Activated CD4-positive, CD25-positive, alpha-beta regulatory T cell (primary cell): ENCODE measurements at regions not wholly inside any gene's neighbourhood (a gene's known extent, or its start where the extent isn't known, plus 50 kb on each side); places are given as distances from the start of the nearest gene placed in this dataset.

ENCODE experiments used
- DNase-seq, 4 experiments: peaks; one replicate each; lab custom pipeline; 2025; lab: John Stamatoyannopoulos, UW

DNA sequence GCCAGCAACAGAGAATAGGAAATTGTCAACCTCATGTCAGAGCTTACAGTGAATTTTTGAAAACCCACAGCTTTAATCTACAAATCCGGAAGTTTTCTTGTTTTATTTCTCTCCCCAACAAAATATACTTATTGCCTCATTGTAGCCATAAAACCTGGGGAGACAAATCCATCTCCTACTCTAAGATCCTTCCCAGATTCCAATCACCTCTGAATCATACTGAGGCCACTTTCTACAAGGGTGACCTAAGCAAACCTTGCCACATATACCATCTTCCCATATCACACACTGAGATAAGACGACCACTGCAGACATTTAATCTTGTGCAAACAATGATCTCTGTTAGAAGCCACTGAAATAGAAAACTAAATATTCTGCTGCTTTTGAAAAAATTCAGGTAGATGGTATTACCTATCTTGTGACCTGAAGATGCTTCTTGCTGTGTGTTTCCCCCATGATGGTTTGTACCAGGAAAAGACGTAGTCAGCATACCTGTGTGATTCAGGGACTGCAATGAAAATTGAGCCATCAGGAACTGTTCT, 171.5 kb upstream of the DUSP10 start:
- DNase-seq: no peak

GRCh38 chr1:221912230-221912629, 170.3 kb upstream of the DUSP10 start:
- no peak for DNase-seq

DNA sequence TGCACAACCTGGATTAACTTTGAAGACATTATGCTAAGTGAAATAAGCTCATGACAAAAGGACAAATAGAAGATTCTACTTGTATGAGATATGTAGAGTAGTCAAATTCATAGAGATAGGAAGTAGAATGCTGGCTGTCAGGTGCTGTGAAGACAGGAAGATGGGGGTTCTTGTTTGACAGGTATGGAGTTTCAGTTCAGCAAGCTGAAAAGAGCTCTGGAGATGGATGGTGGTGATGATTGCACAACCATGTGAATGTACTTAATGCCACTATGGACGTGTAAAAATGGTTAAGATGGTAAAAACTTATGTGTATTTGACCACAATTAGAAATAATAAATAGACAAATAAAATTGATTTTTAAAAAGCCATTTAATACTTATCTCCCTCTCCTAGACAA, 169.8 kb upstream of the DUSP10 start:
- no peak for DNase-seq

GRCh38 chr1:221910222-221910621, 168.3 kb upstream of the DUSP10 start:
- no peak for DNase-seq

- DNase-seq: no peak
Observed at GRCh38 chr1:221908573-221908972, 166.7 kb upstream of the DUSP10 start.

DNA sequence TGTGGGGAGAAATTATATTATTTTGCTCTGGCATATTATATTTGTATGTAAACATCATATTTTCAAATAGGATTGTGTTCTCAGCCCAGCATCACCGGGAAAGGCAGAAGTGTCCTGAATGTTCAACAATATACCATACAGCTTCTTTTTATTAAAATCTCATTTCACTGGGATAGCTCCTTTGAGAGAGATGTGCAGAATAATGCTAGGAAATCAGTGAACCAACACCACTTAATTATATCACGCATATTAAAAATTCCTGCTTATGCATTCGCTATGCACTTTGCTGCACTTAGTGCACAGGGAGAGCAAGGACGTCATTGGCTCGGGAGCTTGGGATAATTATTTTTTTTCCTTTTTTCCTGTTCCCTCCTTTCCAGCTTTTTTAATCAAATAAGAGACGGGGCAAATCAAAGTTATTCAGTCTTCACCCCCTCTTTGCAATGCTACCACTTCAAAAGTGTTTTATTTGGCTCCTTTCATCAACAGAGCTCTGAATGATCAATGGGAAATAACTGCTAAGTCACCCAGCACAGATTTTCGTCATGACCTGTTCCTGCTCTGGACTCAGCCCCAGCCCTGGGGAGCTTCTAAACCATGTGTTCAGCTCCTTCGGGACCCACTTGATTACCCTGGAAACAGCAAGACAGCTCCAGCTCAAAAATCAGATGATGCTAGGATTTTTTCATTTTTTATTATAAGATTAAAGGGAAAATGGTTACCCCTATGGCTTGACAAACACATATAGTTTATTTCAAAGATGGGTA, 165.5 kb upstream of the DUSP10 start:
- no peak for DNase-seq

- DNase-seq: no peak
Observed at GRCh38 chr1:221905802-221906201, 163.9 kb upstream of the DUSP10 start.

DNA sequence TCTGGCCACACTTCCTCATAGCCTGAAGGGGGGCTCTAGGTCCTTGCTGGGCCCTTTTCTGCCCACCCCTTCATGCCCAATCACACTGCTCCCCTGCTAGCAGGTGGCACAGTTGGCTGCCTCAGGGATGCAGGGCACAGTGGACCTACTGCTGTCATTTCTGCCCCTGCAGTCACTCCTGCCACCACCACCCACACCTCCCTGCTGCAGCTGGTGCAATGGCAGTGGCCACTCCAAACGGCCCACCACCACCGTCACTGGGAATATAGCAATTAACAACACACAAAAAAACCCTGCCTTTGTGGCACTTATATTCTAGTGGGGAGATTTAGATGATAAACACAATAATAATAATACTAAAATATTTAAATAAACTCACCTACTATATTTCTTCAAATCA, 162.4 kb upstream of the DUSP10 start:
- DNase-seq: no peak

DNA sequence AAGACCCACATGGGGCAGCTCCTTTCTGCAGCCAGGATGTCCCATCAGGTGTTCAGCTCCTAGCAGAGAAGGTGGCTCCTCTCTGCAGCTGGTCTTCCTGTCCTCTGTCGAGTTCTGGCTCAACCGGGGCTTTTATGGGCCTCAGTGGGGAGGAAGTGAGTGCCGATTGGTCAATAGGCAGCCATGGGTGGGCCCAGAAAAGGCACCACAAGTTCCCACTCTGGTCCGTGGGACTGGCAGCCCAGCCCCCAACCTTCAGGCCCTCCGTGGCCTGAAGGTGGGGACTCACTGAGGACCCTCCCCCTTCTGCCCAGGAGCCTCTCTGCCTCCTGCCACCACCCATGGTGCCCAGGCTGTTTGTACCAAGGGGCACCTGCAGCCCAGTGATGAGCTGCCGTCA, 161.7 kb upstream of the DUSP10 start:
- no peak for DNase-seq

- no peak for DNase-seq
Observed at GRCh38 chr1:221902961-221903360, 161.1 kb upstream of the DUSP10 start.

DNA sequence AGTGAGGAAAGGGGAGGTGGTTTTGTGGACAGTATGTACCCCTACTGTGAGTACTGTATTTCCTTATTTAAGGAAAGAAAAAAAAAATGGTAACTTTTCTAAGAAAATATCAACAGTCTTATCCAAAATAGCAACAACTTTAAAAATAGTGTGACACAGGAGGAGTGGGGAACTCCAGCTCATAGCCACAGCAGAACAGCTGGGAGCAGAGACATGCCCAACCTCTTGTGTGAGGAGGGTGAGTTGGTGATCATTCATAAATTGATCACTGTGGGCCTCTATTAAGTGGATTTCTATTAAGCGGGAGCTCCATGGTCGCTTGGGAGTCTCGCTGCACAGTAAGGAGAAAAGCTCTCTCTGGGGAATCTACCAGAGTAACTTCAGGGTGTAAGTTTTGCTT, 158.8 kb upstream of the DUSP10 start:
- DNase-seq: no peak

- no peak for DNase-seq
Observed at GRCh38 chr1:221897321-221897721, 155.4 kb upstream of the DUSP10 start.

DNA sequence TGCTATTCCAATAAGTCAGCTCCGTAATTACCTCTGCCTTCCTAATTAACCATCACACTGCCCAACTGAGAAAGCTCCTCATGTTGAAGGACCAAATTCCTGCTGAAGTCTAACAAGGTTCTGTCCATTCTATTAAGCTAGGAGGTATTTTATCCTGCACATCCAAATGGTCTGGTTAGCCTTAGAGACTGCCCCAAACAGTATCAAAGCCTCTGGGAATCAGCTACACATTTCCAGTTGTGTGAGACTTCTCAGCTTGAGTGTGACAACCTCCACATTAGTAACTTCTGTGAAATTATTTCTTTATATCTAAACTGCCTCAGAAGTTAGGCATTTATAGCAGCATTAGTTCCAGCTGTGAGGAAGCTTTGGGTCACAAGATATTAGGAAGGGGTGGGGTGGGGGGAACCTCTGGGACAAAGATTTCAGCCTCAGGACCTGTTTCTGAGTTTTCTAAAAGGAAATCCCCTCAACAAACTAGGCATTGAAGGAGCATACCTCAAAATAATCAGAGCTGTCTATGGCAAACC, 150.5 kb upstream of the DUSP10 start:
- no peak for DNase-seq

GRCh38 chr1:221891708-221892107, 149.8 kb upstream of the DUSP10 start:
- DNase-seq: no peak

DNA sequence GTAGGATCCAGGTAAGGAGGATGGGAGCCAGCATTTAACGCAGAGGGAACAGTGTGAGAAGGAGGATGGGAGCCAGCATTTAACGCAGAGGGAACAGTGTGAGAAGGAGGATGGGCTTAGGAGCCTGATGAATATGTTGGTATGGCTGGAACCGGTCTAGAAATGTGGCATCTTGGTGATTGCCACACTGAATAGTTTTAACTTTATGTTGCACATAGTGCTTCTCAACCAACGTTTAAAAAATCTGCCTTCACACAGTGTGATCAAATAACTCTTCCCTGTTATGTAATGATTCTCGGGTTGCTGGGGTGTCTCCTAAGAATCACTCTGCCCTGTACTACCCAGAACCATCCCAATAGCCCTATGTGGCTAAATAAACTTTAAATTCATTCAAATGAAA, 146.9 kb upstream of the DUSP10 start:
- DNase-seq: no peak

DNA sequence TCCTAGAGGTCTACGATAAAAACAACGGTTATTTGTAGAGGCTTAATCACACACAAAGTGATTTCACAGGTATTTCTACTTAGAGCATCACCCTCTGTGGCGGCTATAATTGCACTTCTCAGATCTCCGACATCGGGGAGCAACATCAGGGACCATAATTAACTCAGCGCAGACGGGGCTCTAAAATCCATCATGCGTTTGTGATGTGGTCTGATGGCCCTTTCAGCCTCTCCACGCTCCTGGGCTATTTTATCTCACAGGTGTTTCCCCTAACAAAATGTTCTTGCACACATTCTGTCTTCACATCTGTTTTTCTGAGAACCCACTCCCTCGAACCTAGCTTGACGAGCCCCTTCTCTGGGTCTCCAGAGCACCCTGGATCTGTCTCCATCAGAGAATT, 146.3 kb upstream of the DUSP10 start:
- DNase-seq: no peak

DNA sequence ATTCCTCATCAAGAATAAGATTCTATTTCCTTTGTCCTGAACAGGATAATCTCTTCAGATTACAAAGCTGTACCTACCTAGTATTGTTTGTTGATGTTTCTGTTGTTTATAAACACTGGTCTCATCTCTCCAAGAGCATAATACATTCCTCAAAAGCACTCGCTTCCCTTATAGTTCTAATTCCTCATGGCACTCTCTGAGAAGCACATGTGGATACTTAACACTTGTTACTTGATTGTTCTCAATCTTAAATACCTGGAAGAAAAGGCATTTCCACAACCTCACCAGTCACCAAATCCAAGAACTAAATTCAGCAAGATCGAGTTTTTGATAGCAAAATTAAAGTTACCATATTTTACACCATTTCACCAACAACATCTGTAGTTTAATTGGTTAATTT, 145.9 kb upstream of the DUSP10 start:
- DNase-seq: no peak

DNA sequence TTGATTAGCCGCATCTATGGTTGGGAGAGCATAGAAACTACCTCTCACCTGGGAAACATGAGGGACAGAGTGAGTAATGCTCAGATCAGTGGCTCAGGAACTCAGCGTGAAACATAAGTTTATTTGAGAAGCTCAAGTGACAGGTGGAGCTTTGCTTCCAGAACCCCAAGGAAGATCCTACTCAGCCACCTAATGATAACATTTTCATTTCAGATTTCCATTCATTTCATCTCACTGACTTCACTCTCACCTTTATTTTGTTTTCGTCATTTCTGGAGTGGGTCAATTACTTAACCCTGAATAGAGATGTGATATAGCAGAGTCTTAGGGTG, 145.5 kb upstream of the DUSP10 start:
- DNase-seq: no peak

GRCh38 chr1:221886743-221887414, 145.0 kb upstream of the DUSP10 start:
- DNase-seq: no peak

- DNase-seq: no peak
Observed at GRCh38 chr1:221886311-221886710, 144.4 kb upstream of the DUSP10 start.

- no peak for DNase-seq
Observed at GRCh38 chr1:221884821-221885220, 142.9 kb upstream of the DUSP10 start.

DNA sequence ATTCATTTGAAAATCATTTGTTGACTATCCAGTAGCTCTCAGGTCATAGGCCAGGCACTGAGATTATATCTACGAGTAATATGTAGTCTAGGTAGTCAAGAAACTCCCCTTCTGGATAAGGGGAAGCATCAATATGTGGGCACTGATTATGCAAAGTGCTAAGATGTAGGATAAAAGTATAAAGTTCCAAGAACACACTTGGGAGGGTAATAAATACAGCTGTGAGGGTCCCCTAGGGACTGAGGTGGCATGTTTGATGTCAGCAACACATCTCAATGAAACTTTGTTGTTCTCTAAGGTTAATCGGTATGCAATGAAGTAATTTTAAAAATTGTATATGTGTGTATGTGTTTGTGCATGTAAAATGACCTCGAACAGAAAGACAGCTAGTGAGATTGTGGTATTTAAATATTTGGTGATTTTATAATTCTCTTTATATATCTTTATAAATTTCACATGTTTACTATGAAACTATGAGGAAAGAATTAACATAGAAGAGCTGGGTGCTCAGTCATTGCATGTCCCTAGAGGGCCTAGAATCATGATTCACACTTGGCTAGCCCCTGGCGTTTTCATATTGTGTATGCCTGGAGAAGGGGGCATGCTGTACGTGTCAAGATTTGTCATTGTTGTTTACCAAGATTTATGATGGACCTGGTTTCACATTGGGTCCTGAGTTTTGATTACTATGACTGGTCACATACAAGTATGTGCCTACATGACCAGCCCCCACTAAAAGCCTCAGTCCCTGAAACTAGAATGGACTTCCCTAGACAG, 140.1 kb upstream of the DUSP10 start:
- DNase-seq: no peak

GRCh38 chr1:221880182-221880581, 138.3 kb upstream of the DUSP10 start:
- no peak for DNase-seq
